ENCODE measurements at regions not wholly inside any gene's neighbourhood (a gene's known extent, or its start where the extent isn't known, plus 50 kb on each side); places are given as distances from the start of the nearest gene placed in this dataset.

- DNase-seq (ENCODE audit: low spot score) = no peak
- no peaks in the 10 kb centered on the region for H4K20me1 ChIP-seq (ENCODE audit: insufficient read depth, poor library complexity, severe bottlenecking)
- H3K79me2 ChIP-seq = no peaks in the 10 kb centered on the region
- H3K9me2 ChIP-seq (replicated peaks; ENCODE audit: insufficient read depth) = no peaks in the 10 kb centered on the region
- no peak overlapping the region for H2AFZ ChIP-seq
- no peaks in the 10 kb centered on the region for H3K36me3 ChIP-seq (replicated peaks; ENCODE audit: insufficient read depth, low read depth)
- H3K27me3 ChIP-seq = no peaks in the 10 kb centered on the region
- TF ChIP-seq, protein P1, sequence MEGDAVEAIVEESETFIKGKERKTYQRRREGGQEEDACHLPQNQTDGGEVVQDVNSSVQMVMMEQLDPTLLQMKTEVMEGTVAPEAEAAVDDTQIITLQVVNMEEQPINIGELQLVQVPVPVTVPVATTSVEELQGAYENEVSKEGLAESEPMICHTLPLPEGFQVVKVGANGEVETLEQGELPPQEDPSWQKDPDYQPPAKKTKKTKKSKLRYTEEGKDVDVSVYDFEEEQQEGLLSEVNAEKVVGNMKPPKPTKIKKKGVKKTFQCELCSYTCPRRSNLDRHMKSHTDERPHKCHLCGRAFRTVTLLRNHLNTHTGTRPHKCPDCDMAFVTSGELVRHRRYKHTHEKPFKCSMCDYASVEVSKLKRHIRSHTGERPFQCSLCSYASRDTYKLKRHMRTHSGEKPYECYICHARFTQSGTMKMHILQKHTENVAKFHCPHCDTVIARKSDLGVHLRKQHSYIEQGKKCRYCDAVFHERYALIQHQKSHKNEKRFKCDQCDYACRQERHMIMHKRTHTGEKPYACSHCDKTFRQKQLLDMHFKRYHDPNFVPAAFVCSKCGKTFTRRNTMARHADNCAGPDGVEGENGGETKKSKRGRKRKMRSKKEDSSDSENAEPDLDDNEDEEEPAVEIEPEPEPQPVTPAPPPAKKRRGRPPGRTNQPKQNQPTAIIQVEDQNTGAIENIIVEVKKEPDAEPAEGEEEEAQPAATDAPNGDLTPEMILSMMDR (IDR thresholded peaks at IDR 0.05; ENCODE audit: poor library complexity) = no peak
- TF ChIP-seq EZH2 (IDR thresholded peaks at IDR 0.05; ENCODE audit: borderline replicate concordance) (no peak), EZH2phosphoT487 (IDR thresholded peaks at IDR 0.05; ENCODE audit: low read depth, severe bottlenecking, unreplicated experiment) (no peak)
- H3K4me2 ChIP-seq = no peak overlapping the region
- no peaks in the 10 kb centered on the region for H3K9me3 ChIP-seq (ENCODE audit: low read depth)
- no peak overlapping the region for H3K4me3 ChIP-seq
- H3K27ac ChIP-seq = no peak overlapping the region
- H3K4me1 ChIP-seq (ENCODE audit: insufficient read depth) = no peaks in the 10 kb centered on the region
These were observed 107.8 kb upstream of the OXGR1 start for GRCh38 chr13:97101912-97102708.

DNA sequence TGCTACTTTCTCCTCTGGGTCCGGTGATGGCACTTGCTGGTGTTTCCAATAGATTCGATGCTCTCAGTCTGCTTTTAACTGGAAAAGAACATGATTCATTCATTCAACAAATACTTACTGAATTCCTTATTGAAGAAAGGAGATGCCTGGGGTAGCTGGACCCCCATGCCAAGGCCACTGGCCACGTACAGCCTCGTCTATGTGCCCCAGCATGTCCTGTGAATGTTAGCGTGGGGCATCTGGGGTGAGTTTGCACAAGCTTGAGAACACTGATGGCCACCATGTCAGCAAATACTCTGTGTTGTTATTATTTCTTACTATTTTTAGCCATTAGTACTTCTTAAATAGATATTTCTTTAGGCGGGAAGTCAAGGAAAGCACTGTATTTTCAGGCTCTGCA is 112.0 kb upstream of the OXGR1 start:
- DNase-seq (ENCODE audit: low spot score) = no peak

DNA sequence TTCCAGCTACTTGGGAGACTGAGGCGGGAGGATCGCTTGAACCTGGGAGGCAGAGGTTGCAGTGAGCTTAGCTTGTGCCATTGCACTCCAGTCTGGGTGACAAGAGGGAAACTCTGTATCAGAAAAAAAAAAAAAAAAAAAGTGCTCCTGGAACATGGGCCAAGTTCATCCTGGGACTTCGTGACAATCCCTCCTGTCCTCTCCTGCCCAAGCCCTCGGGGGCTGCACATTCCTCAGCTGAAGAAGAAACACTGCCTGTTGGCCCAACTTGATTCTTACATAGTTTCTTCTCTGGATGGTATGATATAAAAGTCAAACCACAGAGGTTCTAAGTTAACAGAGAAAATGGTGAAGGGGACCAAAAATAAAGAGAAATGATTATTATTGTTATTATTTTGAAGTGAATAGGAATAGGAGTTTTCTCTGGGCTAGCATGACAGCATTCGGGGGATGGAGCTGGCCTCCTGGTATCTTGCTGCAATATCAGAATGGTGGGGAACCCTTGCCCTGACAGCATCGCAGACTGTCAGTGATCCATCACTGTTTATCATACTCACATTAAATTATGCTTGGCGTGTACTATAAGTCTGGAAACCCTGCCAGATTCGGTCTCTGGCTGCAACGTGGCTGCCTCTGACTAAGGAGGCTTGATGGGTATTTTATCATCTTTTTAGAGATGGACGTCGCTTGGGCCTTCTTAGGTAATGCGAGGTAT is 113.7 kb upstream of the OXGR1 start:
- no peaks in the 10 kb centered on the region for H3K9me2 ChIP-seq (replicated peaks; ENCODE audit: insufficient read depth)
- H3K4me2 ChIP-seq = no peak overlapping the region
- no peak overlapping the region for H3K27ac ChIP-seq
- TF ChIP-seq EZH2phosphoT487 (IDR thresholded peaks at IDR 0.05; ENCODE audit: low read depth, severe bottlenecking, unreplicated experiment) (no peak), EZH2 (IDR thresholded peaks at IDR 0.05; ENCODE audit: borderline replicate concordance) (no peak)
- TF ChIP-seq, protein P1 (IDR thresholded peaks at IDR 0.05; ENCODE audit: poor library complexity) = no peak
- no peaks in the 10 kb centered on the region for H3K9me3 ChIP-seq (ENCODE audit: low read depth)
- H3K4me3 ChIP-seq = no peak overlapping the region
- H3K36me3 ChIP-seq (replicated peaks; ENCODE audit: insufficient read depth, low read depth) = no peaks in the 10 kb centered on the region
- H3K27me3 ChIP-seq = no peaks in the 10 kb centered on the region
- H3K4me1 ChIP-seq (ENCODE audit: insufficient read depth) = peaks cover 12% of the 10 kb centered on the region
- H3K79me2 ChIP-seq = no peaks in the 10 kb centered on the region
- 84% methylated on average over 12 of the region's 12 CpGs for WGBS (ENCODE audit: low lambda C conversion rate, missing lambda C conversion rate)
- H2AFZ ChIP-seq = no peak overlapping the region
- no peak for DNase-seq (ENCODE audit: low spot score)
- H4K20me1 ChIP-seq (ENCODE audit: insufficient read depth, poor library complexity, severe bottlenecking) = no peaks in the 10 kb centered on the region

More for the DNA sequence above, 112.0 kb upstream of the OXGR1 start:
- Histone ChIP-seq H3K9me3 (ENCODE audit: low read depth) (no peaks in the 10 kb centered on the region), H3K9me2 (replicated peaks; ENCODE audit: insufficient read depth) (no peaks in the 10 kb centered on the region), H2AFZ (no peak overlapping the region), H3K79me2 (no peaks in the 10 kb centered on the region), H3K4me2 (no peak overlapping the region), H4K20me1 (ENCODE audit: insufficient read depth, poor library complexity, severe bottlenecking) (no peaks in the 10 kb centered on the region), H3K4me1 (ENCODE audit: insufficient read depth) (peaks cover 5% of the 10 kb centered on the region), H3K27me3 (no peaks in the 10 kb centered on the region), H3K27ac (no peak overlapping the region), H3K4me3 (no peak overlapping the region), H3K36me3 (replicated peaks; ENCODE audit: insufficient read depth, low read depth) (no peaks in the 10 kb centered on the region)
- no peak for TF ChIP-seq EZH2phosphoT487 (IDR thresholded peaks at IDR 0.05; ENCODE audit: low read depth, severe bottlenecking, unreplicated experiment)
- TF ChIP-seq EZH2 (IDR thresholded peaks at IDR 0.05; ENCODE audit: borderline replicate concordance) = no peak
- TF ChIP-seq, protein P1 (IDR thresholded peaks at IDR 0.05; ENCODE audit: poor library complexity) = no peak
- 87% methylated on average over 6 of the region's 6 CpGs for WGBS (ENCODE audit: low lambda C conversion rate, missing lambda C conversion rate)

Measured in hepatocyte (in vitro differentiated cells).